ENCODE measurements at regions not wholly inside any gene's neighbourhood (a gene's known extent, or its start where the extent isn't known, plus 50 kb on each side); places are given as distances from the start of the nearest gene placed in this dataset.

- 70 to 89% methylated on average over 4 of the region's 4 CpGs for WGBS, 2 donors
- Histone ChIP-seq H3K4me3 (ENCODE audit: low read depth in 1 of 2, low read length in 2 of 2) (no peak overlapping the region), H3K36me3 (ENCODE audit: control insufficient read depth in 2 of 2, insufficient read depth in 2 of 2, low read length in 1 of 2) (no peaks in the 10 kb centered on the region), H3K27me3 (ENCODE audit: control insufficient read depth in 1 of 2, insufficient read depth in 2 of 2, low read length in 2 of 2) (no peaks in the 10 kb centered on the region), H3K4me1 (ENCODE audit: control insufficient read depth in 2 of 2, insufficient read depth in 2 of 2, low read length in 1 of 2) (no peaks in the 10 kb centered on the region), H3K27ac (ENCODE audit: low read depth in 2 of 2, low read length in 1 of 2) (no peak overlapping the region), H3K9me3 (ENCODE audit: control insufficient read depth in 2 of 2, insufficient read depth in 1 of 2, low read depth in 1 of 2, low read length in 1 of 2) (no peaks in the 10 kb centered on the region)
Measured at GRCh38 chr3:106197532-106198194, 328.9 kb upstream of the CBLB start.

- no peak overlapping the region for H3K27ac ChIP-seq (ENCODE audit: low read depth in 2 of 2, low read length in 1 of 2)
- no peaks in the 10 kb centered on the region for H3K27me3 ChIP-seq (ENCODE audit: control insufficient read depth in 1 of 2, insufficient read depth in 2 of 2, low read length in 2 of 2)
- H3K9me3 ChIP-seq (ENCODE audit: control insufficient read depth in 2 of 2, insufficient read depth in 1 of 2, low read depth in 1 of 2, low read length in 1 of 2), result no peaks in the 10 kb centered on the region
- H3K4me3 ChIP-seq (ENCODE audit: low read depth in 1 of 2, low read length in 2 of 2), result no peak overlapping the region
- H3K4me1 ChIP-seq (ENCODE audit: control insufficient read depth in 2 of 2, insufficient read depth in 2 of 2, low read length in 1 of 2), result no peaks in the 10 kb centered on the region
- WGBS, 2 donors, result 72 to 75% methylated on average over 5 of the region's 5 CpGs
- H3K36me3 ChIP-seq (ENCODE audit: control insufficient read depth in 2 of 2, insufficient read depth in 2 of 2, low read length in 1 of 2), result no peaks in the 10 kb centered on the region
Measured at GRCh38 chr3:106204160-106204868, 335.5 kb upstream of the CBLB start.

GRCh38 chr3:106206146-106206545 is 337.3 kb upstream of the CBLB start:
- Histone ChIP-seq H3K36me3 (ENCODE audit: control insufficient read depth in 2 of 2, insufficient read depth in 2 of 2, low read length in 1 of 2) (no peaks in the 10 kb centered on the region), H3K4me3 (ENCODE audit: low read depth in 1 of 2, low read length in 2 of 2) (no peak overlapping the region), H3K9me3 (ENCODE audit: control insufficient read depth in 2 of 2, insufficient read depth in 1 of 2, low read depth in 1 of 2, low read length in 1 of 2) (no peaks in the 10 kb centered on the region), H3K27me3 (ENCODE audit: control insufficient read depth in 1 of 2, insufficient read depth in 2 of 2, low read length in 2 of 2) (no peaks in the 10 kb centered on the region), H3K27ac (ENCODE audit: low read depth in 2 of 2, low read length in 1 of 2) (no peak overlapping the region), H3K4me1 (ENCODE audit: control insufficient read depth in 2 of 2, insufficient read depth in 2 of 2, low read length in 1 of 2) (no peaks in the 10 kb centered on the region)
- 53 to 57% methylated on average over 6 of the region's 6 CpGs for WGBS, 2 donors

- Histone ChIP-seq H3K27me3 (ENCODE audit: control insufficient read depth in 1 of 2, insufficient read depth in 2 of 2, low read length in 2 of 2) (no peaks in the 10 kb centered on the region), H3K4me3 (ENCODE audit: low read depth in 1 of 2, low read length in 2 of 2) (no peak overlapping the region), H3K9me3 (ENCODE audit: control insufficient read depth in 2 of 2, insufficient read depth in 1 of 2, low read depth in 1 of 2, low read length in 1 of 2) (no peaks in the 10 kb centered on the region), H3K4me1 (ENCODE audit: control insufficient read depth in 2 of 2, insufficient read depth in 2 of 2, low read length in 1 of 2) (no peaks in the 10 kb centered on the region), H3K36me3 (ENCODE audit: control insufficient read depth in 2 of 2, insufficient read depth in 2 of 2, low read length in 1 of 2) (no peaks in the 10 kb centered on the region), H3K27ac (ENCODE audit: low read depth in 2 of 2, low read length in 1 of 2) (no peak overlapping the region)
- 68% methylated on average over 5 of the region's 5 CpGs for WGBS, 2 donors
Measured at GRCh38 chr3:106206613-106207012, 337.8 kb upstream of the CBLB start.

GRCh38 chr3:106208251-106208650 is 339.4 kb upstream of the CBLB start:
- Histone ChIP-seq H3K36me3 (ENCODE audit: control insufficient read depth in 2 of 2, insufficient read depth in 2 of 2, low read length in 1 of 2) (no peaks in the 10 kb centered on the region), H3K4me3 (ENCODE audit: low read depth in 1 of 2, low read length in 2 of 2) (no peak overlapping the region), H3K27me3 (ENCODE audit: control insufficient read depth in 1 of 2, insufficient read depth in 2 of 2, low read length in 2 of 2) (no peaks in the 10 kb centered on the region), H3K4me1 (ENCODE audit: control insufficient read depth in 2 of 2, insufficient read depth in 2 of 2, low read length in 1 of 2) (no peaks in the 10 kb centered on the region), H3K27ac (ENCODE audit: low read depth in 2 of 2, low read length in 1 of 2) (no peak overlapping the region), H3K9me3 (ENCODE audit: control insufficient read depth in 2 of 2, insufficient read depth in 1 of 2, low read depth in 1 of 2, low read length in 1 of 2) (no peaks in the 10 kb centered on the region)
- WGBS, 2 donors, result 55 to 72% methylated on average over 4 of the region's 4 CpGs

GRCh38 chr3:106208967-106209366 is 340.2 kb upstream of the CBLB start:
- no peaks in the 10 kb centered on the region for H3K9me3 ChIP-seq (ENCODE audit: control insufficient read depth in 2 of 2, insufficient read depth in 1 of 2, low read depth in 1 of 2, low read length in 1 of 2)
- no peaks in the 10 kb centered on the region for H3K36me3 ChIP-seq (ENCODE audit: control insufficient read depth in 2 of 2, insufficient read depth in 2 of 2, low read length in 1 of 2)
- no peak overlapping the region for H3K4me3 ChIP-seq (ENCODE audit: low read depth in 1 of 2, low read length in 2 of 2)
- no peaks in the 10 kb centered on the region for H3K4me1 ChIP-seq (ENCODE audit: control insufficient read depth in 2 of 2, insufficient read depth in 2 of 2, low read length in 1 of 2)
- no peaks in the 10 kb centered on the region for H3K27me3 ChIP-seq (ENCODE audit: control insufficient read depth in 1 of 2, insufficient read depth in 2 of 2, low read length in 2 of 2)
- 30 to 37% methylated on average over 2 of the region's 2 CpGs for WGBS, 2 donors
- no peak overlapping the region for H3K27ac ChIP-seq (ENCODE audit: low read depth in 2 of 2, low read length in 1 of 2)

GRCh38 chr3:106209482-106209881 is 340.7 kb upstream of the CBLB start:
- Histone ChIP-seq H3K4me3 (ENCODE audit: low read depth in 1 of 2, low read length in 2 of 2) (no peak overlapping the region), H3K27ac (ENCODE audit: low read depth in 2 of 2, low read length in 1 of 2) (no peak overlapping the region), H3K4me1 (ENCODE audit: control insufficient read depth in 2 of 2, insufficient read depth in 2 of 2, low read length in 1 of 2) (no peaks in the 10 kb centered on the region), H3K9me3 (ENCODE audit: control insufficient read depth in 2 of 2, insufficient read depth in 1 of 2, low read depth in 1 of 2, low read length in 1 of 2) (no peaks in the 10 kb centered on the region), H3K27me3 (ENCODE audit: control insufficient read depth in 1 of 2, insufficient read depth in 2 of 2, low read length in 2 of 2) (no peaks in the 10 kb centered on the region), H3K36me3 (ENCODE audit: control insufficient read depth in 2 of 2, insufficient read depth in 2 of 2, low read length in 1 of 2) (no peaks in the 10 kb centered on the region)
- 41 to 76% methylated on average over 1 of the region's 1 CpG for WGBS, 2 donors

GRCh38 chr3:106210923-106211322 is 342.1 kb upstream of the CBLB start:
- 68 to 77% methylated on average over 3 of the region's 3 CpGs for WGBS, 2 donors
- Histone ChIP-seq H3K9me3 (ENCODE audit: control insufficient read depth in 2 of 2, insufficient read depth in 1 of 2, low read depth in 1 of 2, low read length in 1 of 2) (no peaks in the 10 kb centered on the region), H3K27ac (ENCODE audit: low read depth in 2 of 2, low read length in 1 of 2) (no peak overlapping the region), H3K4me3 (ENCODE audit: low read depth in 1 of 2, low read length in 2 of 2) (no peak overlapping the region), H3K4me1 (ENCODE audit: control insufficient read depth in 2 of 2, insufficient read depth in 2 of 2, low read length in 1 of 2) (no peaks in the 10 kb centered on the region), H3K27me3 (ENCODE audit: control insufficient read depth in 1 of 2, insufficient read depth in 2 of 2, low read length in 2 of 2) (no peaks in the 10 kb centered on the region), H3K36me3 (ENCODE audit: control insufficient read depth in 2 of 2, insufficient read depth in 2 of 2, low read length in 1 of 2) (no peaks in the 10 kb centered on the region)

GRCh38 chr3:106212665-106213222 is 343.9 kb upstream of the CBLB start:
- Histone ChIP-seq H3K4me1 (ENCODE audit: control insufficient read depth in 2 of 2, insufficient read depth in 2 of 2, low read length in 1 of 2) (no peaks in the 10 kb centered on the region), H3K27ac (ENCODE audit: low read depth in 2 of 2, low read length in 1 of 2) (no peak overlapping the region), H3K4me3 (ENCODE audit: low read depth in 1 of 2, low read length in 2 of 2) (no peak overlapping the region), H3K9me3 (ENCODE audit: control insufficient read depth in 2 of 2, insufficient read depth in 1 of 2, low read depth in 1 of 2, low read length in 1 of 2) (no peaks in the 10 kb centered on the region), H3K36me3 (ENCODE audit: control insufficient read depth in 2 of 2, insufficient read depth in 2 of 2, low read length in 1 of 2) (no peaks in the 10 kb centered on the region), H3K27me3 (ENCODE audit: control insufficient read depth in 1 of 2, insufficient read depth in 2 of 2, low read length in 2 of 2) (no peaks in the 10 kb centered on the region)
- WGBS, 2 donors, result 95 to 96% methylated on average over 1 of the region's 1 CpG

- Histone ChIP-seq H3K4me1 (ENCODE audit: control insufficient read depth in 2 of 2, insufficient read depth in 2 of 2, low read length in 1 of 2) (no peaks in the 10 kb centered on the region), H3K27me3 (ENCODE audit: control insufficient read depth in 1 of 2, insufficient read depth in 2 of 2, low read length in 2 of 2) (no peaks in the 10 kb centered on the region), H3K36me3 (ENCODE audit: control insufficient read depth in 2 of 2, insufficient read depth in 2 of 2, low read length in 1 of 2) (no peaks in the 10 kb centered on the region), H3K27ac (ENCODE audit: low read depth in 2 of 2, low read length in 1 of 2) (no peak overlapping the region), H3K9me3 (ENCODE audit: control insufficient read depth in 2 of 2, insufficient read depth in 1 of 2, low read depth in 1 of 2, low read length in 1 of 2) (no peaks in the 10 kb centered on the region), H3K4me3 (ENCODE audit: low read depth in 1 of 2, low read length in 2 of 2) (no peak overlapping the region)
- 90 to 93% methylated on average over 4 of the region's 4 CpGs for WGBS, 2 donors
Measured at GRCh38 chr3:106213954-106214353, 345.1 kb upstream of the CBLB start.
